ENCODE measurements at regions not wholly inside any gene's neighbourhood (a gene's known extent, or its start where the extent isn't known, plus 50 kb on each side); places are given as distances from the start of the nearest gene placed in this dataset.
"Not testable (repeated sequence)": the region's sequence is repeated elsewhere in the genome, so short reads cannot be mapped to it uniquely, and the experiment has no call there.

DNA sequence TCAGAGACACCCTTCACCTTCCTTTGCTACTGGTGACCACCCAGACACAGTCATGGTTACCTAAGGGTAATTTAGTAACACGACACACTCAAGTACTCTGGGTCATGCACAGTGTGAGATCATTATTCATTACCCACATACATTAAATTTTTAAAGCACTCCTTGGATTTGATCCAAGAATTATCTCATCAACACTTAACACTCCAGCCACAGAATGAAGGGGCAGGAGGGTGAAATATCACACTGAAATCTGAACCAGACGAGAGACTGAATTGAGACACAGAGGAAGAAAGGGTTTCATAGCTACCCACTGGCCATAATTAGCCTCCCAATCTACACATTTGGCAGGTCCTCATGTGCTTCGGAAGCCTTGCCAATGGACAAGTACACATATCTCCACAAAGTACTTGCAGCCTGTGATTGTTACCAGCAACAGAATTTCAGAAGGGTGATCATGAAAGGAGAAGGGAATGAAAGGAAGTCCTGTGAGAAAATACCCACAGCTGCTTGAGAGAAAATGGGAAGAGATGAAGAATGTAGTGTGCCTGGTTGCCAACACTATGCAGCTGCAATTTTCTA, 189.3 kb downstream of the POLR1F start:
- H3K4me3 ChIP-seq, result no peak overlapping the region
- TF ChIP-seq, protein P1, sequence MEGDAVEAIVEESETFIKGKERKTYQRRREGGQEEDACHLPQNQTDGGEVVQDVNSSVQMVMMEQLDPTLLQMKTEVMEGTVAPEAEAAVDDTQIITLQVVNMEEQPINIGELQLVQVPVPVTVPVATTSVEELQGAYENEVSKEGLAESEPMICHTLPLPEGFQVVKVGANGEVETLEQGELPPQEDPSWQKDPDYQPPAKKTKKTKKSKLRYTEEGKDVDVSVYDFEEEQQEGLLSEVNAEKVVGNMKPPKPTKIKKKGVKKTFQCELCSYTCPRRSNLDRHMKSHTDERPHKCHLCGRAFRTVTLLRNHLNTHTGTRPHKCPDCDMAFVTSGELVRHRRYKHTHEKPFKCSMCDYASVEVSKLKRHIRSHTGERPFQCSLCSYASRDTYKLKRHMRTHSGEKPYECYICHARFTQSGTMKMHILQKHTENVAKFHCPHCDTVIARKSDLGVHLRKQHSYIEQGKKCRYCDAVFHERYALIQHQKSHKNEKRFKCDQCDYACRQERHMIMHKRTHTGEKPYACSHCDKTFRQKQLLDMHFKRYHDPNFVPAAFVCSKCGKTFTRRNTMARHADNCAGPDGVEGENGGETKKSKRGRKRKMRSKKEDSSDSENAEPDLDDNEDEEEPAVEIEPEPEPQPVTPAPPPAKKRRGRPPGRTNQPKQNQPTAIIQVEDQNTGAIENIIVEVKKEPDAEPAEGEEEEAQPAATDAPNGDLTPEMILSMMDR (IDR thresholded peaks at IDR 0.05), result no peak
- no peak for TF ChIP-seq POLR2A (IDR thresholded peaks at IDR 0.05)
- no peaks in the 10 kb centered on the region for H3K4me1 ChIP-seq
- no peak overlapping the region for H3K27ac ChIP-seq
- no peak for DNase-seq
- H3K9me3 ChIP-seq, result no peaks in the 10 kb centered on the region
- H3K27me3 ChIP-seq, result no peaks in the 10 kb centered on the region
- no peaks in the 10 kb centered on the region for H3K36me3 ChIP-seq

DNA sequence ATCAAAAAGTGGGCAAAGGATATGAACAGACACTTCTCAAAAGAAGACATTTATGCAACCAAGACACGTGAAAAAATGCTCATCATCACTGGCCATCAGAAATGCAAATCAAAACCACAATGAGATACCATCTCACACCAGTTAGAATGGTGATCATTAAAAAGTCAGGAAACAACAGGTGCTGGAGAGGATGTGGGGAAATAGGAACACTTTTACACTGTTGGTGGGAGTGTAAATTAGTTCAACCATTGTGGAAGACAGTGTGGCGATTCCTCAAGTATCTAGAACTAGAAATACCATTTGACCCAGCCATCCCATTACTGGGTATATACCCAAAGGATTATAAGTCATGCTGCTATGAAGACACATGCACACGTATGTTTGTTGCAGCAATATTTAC, 191.3 kb downstream of the POLR1F start:
- H3K27ac ChIP-seq, DNase-seq: not testable (repeated sequence)

DNA sequence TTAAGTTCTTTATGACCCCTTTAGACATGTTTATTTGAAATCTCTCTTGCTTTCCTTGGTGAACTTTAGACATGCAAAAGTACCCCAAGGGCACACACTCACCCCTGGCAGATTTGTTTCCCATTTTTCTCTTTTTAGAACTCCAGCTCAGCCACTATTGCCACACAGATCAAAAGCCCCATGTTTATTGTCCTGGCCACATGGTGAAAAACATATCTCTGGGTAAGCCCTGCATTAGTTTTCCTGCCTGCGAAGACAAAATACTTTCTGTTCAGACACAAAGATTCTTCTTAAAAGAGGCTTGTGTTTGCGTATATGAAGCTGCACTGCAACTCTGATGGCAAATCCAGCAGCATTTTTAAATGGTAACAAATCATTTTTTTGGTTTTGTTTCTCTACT, 200.0 kb downstream of the POLR1F start:
- no peak for DNase-seq
- Histone ChIP-seq H3K9me3 (no peaks in the 10 kb centered on the region), H3K36me3 (no peaks in the 10 kb centered on the region), H3K4me1 (no peaks in the 10 kb centered on the region), H3K4me3 (no peak overlapping the region), H3K27ac (no peak overlapping the region), H3K27me3 (no peaks in the 10 kb centered on the region)
- TF ChIP-seq POLR2A (IDR thresholded peaks at IDR 0.05), result no peak
- TF ChIP-seq, protein P1 (IDR thresholded peaks at IDR 0.05), result no peak

More for the DNA sequence above, 191.3 kb downstream of the POLR1F start:
- H3K36me3 ChIP-seq, H3K4me3 ChIP-seq, H3K27me3 ChIP-seq, H3K9me3 ChIP-seq, H3K4me1 ChIP-seq: not testable (repeated sequence)

DNA sequence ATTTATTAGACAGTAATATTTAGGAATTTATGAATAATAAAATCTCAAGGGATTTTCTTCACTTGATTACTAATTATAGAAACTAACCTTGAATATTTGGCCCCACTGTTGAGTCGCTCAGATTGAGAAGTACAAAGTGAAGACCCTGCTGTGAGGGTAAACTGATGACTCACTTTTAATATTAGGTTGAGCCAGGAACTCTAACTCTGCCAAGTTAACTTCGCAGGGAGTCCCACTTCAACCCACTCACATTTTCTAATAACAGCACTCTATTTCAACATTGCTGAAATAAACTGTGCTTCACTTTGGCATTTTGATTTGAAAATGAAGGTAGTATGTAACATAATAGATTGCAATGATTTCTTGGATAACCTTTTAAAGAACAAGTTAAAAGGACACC, 200.7 kb downstream of the POLR1F start:
- H3K4me3 ChIP-seq, result no peak overlapping the region
- TF ChIP-seq, protein P1 (IDR thresholded peaks at IDR 0.05), result no peak
- no peak for TF ChIP-seq POLR2A (IDR thresholded peaks at IDR 0.05)
- no peaks in the 10 kb centered on the region for H3K36me3 ChIP-seq

DNA sequence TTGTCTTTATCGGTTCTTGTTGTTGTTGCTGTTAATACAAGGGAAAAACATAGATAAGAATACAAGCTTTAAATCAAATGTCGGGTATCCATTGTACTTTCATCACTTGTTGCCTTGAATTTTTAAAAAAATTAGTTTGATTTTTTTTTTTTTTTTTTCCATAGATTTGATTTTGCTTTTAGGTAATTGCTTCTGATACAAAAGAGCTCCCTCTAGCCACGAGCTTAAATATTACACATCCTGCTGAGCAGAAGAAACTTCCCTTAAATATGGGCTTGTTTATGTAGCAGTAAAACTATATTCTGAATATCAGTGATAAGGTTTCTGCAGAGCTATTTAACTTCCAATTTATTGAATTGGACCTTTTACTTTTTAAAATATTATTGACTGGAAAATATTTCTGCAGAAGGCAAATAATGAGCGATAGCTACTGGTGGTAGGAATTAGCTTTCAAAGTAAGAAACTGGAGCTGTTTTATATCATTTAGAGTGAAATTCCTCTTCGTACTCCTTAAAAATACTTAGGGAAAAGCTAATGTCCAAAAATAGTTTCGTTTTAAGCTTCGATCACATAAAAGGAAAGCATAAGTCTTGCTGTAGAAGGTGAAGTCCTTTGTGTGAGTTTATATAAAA, 216.9 kb downstream of the POLR1F start:
- H3K36me3 ChIP-seq, result no peaks in the 10 kb centered on the region
- H3K4me3 ChIP-seq, result no peak overlapping the region
- no peaks in the 10 kb centered on the region for H3K27me3 ChIP-seq
- H3K4me1 ChIP-seq, result no peaks in the 10 kb centered on the region
- no peak for DNase-seq
- no peaks in the 10 kb centered on the region for H3K9me3 ChIP-seq
- H3K27ac ChIP-seq, result no peak overlapping the region
- no peak for TF ChIP-seq POLR2A (IDR thresholded peaks at IDR 0.05)
- TF ChIP-seq, protein P1 (IDR thresholded peaks at IDR 0.05), result peak in 2 of 6 experiments; percentile 2 to 15

More for the DNA sequence above, 200.7 kb downstream of the POLR1F start:
- H3K9me3 ChIP-seq, result no peaks in the 10 kb centered on the region
- no peaks in the 10 kb centered on the region for H3K27me3 ChIP-seq
- H3K27ac ChIP-seq, result no peak overlapping the region
- H3K4me1 ChIP-seq, result no peaks in the 10 kb centered on the region
- no peak for DNase-seq

DNA sequence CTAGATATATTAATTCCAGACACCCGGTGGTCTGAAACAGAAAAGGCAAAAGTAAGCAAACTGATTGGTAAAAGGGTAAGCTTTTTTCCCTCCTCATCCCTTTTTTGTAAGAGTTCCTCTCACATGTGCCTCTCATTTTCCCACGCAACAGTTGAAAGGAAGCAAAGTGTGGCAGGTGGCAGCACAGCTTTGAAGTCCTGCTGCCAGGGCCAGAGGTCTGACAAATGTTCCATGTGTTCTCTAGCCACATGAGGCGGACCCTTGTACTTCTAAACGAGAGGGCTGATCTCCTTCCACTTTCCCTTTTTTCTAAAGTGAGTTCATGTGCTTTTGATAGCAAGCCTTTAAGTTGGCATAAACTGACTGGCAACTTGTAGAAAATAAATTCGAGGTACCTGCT, 217.5 kb downstream of the POLR1F start:
- H3K4me3 ChIP-seq, result no peak overlapping the region
- no peaks in the 10 kb centered on the region for H3K4me1 ChIP-seq
- no peaks in the 10 kb centered on the region for H3K36me3 ChIP-seq
- no peak overlapping the region for H3K27ac ChIP-seq
- no peaks in the 10 kb centered on the region for H3K9me3 ChIP-seq
- no peak for DNase-seq
- no peak for TF ChIP-seq POLR2A (IDR thresholded peaks at IDR 0.05)
- TF ChIP-seq, protein P1 (IDR thresholded peaks at IDR 0.05), result no peak
- H3K27me3 ChIP-seq, result no peaks in the 10 kb centered on the region

Measured in Peyer's patch (tissue), 4 donors.